Erythroblast (primary cell): ENCODE measurements at regions not wholly inside any gene's neighbourhood (a gene's known extent, or its start where the extent isn't known, plus 50 kb on each side); places are given as distances from the start of the nearest gene placed in this dataset.

Source experiments
- GATA1 ChIP-seq: IDR thresholded peaks from 2 replicates; pipeline ENCODE4 v1.6.1; 2011; ENCODE audit warnings: low read depth, mild to moderate bottlenecking, control low read depth, low read length, moderate library complexity
- POLR2A ChIP-seq: IDR thresholded peaks from 2 replicates; pipeline ENCODE4 v1.6.1; 2011; ENCODE audit warnings: mild to moderate bottlenecking, low read length

DNA sequence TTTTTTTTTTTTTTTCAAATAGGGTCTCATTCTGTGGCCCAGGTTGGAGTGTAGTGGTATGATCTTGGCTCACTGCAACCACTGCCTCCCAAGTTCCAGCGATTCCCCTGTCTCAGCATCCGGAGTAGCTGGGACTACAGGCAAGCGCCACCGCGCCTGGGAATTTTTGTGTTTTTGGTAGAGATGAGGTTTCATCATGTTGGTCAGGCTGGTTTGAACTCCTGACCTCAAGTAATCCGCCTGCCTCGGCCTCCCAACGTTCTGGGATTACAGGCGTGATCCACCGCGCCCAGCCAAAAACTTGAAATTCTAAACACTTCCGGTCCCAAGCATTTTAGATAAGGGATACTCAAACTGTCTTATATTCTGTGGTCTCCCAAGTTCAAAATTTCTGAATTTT, 718.9 kb upstream of the MEF2C start:
- TF ChIP-seq POLR2A = no peak
- no peak for TF ChIP-seq GATA1
